HG03457 (cell line): ENCODE measurements at regions not wholly inside any gene's neighbourhood (a gene's known extent, or its start where the extent isn't known, plus 50 kb on each side); places are given as distances from the start of the nearest gene placed in this dataset.
"Not testable (repeated sequence)": the region's sequence is repeated elsewhere in the genome, so short reads cannot be mapped to it uniquely, and the experiment has no call there.

Source experiments
- ATAC-seq: cut with Tn5 transposase; IDR thresholded peaks from one replicate; pipeline ENCODE4 v1.9.1; 2021; ENCODE audit warnings: moderate number of reproducible peaks; ENCODE audit not compliant: unreplicated experiment

DNA sequence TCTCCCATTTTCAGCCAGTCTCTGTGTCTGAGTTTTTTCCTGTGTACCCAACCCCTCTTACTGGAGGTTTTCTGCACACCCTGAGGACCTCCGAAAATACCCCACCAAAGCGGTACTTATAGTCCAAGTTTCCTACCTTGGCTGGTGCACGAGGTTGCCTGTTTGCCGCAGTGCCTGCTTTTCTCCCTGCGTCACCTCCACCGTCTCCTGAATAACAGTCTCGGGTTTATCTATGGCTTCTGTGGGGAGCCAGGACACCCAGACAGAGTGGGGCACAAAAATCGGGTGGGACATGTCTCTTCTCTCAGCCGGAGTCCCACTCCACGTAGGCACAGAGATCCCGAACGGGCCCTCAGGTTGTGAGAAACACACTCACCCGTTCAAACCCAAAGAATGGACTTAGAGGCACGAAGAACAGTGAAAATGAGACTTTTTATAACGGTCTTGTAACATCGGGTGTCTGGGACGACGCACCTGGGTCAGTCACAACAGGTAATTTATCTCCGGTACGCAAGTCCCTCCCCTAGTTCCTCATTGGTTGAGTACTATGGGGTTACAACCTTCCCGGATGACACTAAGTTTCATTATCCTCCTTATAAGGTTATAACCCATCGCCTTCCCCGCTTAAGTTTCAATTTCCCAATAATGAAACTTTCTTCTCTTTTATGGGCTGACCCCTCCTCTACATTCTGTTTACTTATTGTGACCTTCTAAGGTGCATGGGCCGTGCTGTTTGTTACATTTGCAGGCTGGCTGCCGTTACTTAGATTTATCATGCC is 970.2 kb upstream of the COX7C start:
- no peak for ATAC-seq

DNA sequence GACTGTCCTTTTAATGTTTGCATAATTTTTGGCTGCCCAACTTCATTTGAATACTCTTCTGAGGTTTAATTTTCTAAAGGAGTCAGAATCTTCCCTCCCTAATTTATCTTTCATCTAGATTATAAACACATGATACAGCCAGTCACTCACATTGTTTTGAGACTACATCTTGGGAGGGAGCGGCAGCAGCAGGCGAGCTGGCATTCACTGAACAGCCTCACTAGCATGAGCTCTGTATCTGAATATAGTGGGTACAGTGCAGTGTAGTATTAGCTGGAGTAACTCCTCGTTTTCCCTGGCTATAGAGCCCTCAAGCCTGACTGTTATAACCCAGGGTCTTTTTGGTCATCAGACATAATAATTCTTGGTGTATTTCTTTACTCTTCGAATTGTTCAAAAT is 969.2 kb upstream of the COX7C start:
- ATAC-seq = no peak

DNA sequence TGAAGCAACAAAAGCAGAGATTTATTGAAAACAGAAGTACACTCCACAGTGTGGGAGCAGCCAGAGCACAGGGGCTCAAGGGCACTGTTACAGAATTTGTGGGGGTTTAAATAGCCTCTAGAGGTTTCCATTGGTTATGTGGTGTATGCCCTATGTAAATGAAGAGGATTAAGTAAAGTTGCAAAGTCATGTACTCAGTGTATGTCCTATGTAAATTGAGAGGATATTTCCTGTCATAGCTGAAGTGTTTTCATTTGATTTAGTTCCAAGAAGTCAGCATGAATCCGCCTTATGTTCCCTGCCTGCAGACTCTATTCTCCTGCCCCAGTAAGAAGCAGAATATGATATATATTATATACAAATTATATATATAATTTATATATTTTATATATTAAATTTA is 966.0 kb upstream of the COX7C start:
- no peak for ATAC-seq

DNA sequence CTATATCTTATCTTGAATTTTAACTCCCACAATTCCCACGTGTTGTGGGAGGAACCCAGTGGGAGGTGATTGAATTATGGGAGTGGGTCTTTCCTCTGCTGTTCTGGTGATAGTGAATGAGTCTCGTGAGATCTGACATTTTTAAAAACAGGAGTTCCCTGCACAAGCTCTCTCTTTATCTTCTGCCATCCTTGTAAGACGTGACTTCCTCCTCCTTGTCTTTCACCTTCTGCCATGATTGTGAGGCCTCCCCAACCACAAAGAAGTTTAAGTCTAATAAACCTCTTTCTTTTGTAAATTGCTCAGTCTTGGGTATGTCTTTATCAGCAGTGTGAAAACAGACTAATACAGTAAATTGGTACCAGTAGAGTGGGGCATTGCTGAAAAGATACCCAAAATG is 963.6 kb upstream of the COX7C start:
- not testable (repeated sequence) for ATAC-seq

DNA sequence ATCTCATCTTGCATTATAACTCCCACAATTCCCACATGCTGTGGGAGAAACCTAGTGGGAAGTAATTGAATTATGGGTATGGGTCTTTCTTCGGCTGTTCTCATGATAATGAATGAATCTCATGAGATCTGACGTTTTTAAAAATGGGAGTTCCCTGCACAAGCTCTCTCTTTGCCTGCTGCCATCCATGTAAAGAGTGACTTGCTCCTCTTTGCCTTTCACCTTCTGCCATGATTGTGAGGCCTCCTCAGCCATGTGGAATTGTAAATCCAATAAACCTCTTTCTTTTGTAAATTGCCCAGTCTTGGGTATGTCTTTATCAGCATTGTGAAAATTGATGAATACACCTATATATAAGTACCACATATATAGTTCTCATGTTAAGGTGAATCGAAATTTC is 961.7 kb upstream of the COX7C start:
- no peak for ATAC-seq

DNA sequence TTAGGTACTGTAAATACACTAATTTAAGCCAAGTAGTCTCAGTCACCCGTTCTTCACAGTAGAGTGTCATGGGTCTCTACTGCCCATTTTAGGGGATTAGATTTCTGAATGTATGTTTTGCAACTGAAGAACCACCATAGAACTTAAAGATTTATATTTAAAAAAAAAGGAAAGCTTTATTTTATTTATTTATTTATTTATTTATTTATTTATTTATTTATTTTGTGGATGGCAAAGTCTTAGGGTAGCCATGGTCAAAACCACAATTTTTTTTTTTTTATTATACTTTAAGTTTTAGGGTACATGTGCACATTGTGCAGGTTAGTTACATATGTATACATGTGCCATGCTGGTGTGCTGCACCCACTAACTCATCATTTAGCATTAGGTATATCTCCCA is 960.4 kb upstream of the COX7C start:
- not testable (repeated sequence) for ATAC-seq

DNA sequence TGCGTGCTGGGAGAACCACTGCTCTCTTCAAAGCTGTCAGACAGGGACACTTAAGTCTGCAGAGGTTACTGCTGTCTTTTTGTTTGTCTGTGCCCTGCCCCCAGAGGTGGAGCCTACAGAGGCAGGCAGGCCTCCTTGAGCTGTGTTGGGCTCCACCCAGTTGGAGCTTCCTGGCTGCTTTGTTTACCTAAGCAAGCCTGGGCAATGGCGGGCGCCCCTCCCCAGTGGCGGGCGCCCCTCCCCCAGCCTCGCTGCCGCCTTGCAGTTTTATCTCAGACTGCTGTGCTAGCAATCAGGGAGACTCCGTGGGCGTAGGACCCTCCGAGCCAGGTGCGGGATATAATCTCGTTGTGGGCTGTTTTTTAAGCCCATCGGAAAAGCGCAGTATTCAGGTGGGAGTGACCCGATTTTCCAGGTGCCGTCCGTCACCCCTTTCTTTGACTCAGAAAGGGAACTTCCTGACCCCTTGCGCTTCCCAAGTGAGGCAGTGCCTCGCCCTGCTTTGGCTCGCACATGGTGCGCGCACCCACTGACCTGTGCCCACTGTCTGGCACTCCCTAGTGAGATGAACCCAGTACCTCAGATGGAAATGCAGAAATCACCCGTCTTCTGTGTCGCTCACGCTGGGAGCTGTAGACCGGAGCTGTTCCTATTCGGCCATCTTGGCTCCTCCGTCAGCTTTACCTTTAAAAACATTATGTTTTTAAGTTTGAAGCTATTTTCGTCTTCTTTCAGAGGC is 954.6 kb upstream of the COX7C start:
- ATAC-seq = not testable (repeated sequence)

DNA sequence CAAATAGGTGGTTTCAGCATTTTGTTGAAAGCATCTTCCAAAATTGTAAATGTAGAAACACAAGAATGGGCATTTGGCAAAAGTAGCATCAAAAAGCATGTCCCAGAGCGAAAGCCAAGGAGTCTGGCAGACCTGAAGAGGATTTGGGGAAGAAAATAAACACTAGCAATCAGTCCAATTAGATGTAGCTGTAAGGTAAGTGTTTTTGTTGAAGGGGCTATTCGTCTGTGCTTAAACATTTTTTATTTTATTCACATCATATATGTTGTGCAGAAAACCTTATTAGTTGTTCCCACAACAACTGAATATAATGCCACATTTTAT is 954.1 kb upstream of the COX7C start:
- no peak for ATAC-seq

DNA sequence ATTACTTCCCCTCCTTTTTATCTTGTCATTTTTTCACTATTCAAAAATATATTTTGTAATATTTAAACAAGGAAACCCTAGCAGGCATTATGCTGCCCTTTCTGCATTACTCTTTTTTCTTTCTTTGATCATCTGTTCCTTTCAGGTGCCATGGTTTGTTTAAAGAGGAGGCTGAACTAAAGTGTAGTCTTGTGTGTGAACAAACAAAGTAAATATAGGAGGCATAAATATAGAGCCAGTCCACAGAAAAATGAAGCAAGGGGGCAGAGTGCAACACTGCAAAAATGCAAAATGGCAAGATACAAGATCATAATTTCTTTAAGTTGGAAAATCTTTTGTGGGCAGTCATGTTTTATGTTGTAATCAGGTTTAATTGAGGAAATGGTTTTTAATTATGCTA is 947.3 kb upstream of the COX7C start:
- ATAC-seq = no peak

DNA sequence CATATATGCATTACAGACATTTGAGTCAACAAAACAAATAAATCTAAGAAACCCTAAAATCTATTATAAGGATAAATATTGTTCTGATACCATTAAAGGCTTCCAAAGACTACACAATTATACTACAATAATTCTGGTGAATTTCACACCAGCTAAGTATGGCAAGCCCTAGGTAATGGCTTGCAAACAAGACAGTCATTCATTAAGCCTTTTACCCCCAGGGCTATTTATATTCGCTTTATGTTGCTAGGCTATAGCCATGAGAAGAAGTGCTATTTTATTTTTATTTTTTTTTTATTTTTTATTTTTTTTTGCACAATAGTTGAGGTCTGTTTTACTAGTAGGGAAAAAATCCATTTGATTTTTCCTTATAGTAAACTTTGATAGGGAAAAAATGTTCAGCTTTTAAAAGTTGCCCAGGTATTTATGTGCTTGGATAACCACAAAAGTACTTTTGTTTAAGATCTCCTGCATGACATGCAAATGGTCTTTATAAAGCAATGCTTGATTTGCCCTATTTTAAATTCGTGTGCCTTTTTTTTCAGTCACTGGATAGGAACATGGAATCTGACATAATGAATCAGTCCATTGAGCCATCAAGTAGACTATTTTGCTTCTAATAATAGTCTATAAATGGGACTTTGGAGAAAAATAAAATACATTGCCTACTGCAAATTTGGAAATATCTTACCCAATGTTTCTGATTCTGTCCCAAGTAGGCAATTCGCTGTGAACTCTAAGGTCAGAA is 946.3 kb upstream of the COX7C start:
- no peak for ATAC-seq

DNA sequence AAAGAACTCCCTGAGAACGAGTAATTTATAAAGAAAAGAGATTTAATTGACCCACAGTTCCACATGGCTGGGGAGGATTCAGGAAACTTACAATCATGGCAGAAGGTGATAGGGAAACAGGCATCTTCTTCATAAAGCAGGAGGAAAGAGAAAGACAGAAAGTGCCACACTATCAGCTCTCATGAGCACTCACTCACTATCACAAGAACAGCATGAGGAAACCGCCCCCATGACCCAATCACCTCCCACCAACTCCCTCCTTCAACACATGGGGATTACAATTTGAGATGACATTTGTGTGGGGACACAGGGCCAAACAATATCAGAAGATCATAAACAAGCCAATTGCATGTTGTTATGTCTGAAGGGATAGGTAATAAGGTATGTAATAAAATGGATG is 935.9 kb upstream of the COX7C start:
- no peak for ATAC-seq

DNA sequence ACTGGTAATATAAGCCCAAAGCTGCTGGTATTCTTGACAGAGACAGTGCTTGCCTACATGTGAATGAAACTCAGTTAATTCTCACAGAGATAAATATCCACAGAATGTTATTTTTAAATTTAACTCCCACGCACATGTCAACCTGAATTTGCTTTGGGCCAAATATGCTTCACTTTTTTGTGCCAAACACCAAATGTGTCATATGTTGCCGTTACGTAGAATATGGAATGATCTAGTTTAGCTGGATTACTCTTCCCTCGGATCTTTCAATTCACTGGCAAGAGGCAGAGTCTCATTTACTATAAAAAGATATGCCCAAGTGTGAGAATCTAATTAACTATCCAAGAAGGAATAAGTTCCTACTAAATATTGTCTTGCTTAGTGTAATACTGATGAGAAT is 933.4 kb upstream of the COX7C start:
- ATAC-seq = no peak

DNA sequence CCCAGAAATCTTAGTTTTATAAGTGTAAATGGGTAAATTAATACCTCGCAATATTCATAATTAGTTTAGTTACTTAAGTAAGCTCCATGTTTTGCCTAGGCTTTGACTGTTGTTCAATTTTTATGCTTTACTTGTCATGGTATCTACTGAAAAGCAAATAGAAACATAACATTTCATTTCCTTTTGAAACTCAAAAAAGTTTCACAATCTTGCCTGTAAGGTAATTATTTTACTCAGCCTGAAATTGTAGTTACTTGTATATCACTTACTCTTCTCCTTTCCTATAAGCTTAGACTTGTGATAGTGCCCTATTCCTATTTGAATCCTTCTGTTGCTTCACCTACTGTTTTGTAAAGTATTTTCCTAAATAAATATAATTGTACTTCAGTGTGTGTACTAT is 914.4 kb upstream of the COX7C start:
- ATAC-seq = no peak

DNA sequence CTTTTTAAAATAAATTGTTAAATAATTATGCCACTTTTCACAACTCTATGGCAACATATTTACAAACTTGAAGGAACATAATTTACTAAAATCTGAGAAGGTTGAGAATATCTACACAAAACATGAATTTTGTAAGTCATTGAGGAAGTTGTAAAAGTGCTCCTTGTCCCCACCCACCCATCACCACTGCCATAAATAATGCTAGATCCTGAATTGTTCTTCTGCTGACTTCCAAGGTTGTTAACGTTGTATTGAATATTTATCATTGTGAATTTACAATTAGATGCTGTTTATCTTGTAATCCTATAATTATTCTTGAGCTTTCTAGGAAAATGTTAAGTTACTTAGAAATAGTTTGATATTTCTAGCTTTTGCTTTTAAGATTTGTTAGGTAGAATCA is 908.0 kb upstream of the COX7C start:
- ATAC-seq = no peak

DNA sequence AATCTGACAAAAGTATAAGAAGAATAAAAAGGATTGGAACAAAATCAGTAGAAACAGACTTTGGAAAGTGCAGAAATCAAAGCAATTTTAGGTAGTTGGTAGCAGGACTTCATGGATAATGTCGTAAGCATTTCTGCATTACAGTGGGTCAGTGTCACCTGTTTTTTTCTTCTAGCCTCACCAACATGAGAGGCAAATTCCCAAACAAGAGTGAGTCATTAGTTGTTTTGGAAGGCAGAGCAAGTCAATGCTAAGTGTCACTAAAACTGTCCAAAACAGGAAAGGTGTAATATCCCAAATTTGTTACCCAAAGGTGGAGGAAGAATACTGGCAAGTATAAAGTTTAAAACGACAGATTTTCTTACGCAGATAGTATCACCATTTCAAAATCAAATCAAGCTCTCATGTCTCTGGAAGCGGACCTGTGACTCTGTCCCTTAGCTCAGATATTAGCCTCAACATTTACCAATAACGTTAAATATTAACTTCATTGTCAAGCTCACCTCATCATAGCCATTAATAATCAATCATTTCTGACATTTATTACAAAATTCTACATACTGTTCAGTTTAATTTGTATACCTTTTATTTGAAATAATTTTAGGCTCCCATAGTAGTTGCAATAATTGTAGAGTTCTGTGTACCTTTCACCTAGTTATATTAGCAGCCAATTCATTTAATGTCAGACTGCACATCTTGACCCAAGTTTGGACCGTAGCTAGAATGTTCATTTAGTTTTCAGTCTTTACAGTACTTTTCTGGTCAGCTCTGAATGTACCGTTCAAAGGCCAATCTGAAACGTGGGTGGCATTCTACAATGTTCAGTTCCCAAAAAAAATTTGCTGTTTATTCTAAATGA is 901.2 kb upstream of the COX7C start:
- ATAC-seq = no peak

DNA sequence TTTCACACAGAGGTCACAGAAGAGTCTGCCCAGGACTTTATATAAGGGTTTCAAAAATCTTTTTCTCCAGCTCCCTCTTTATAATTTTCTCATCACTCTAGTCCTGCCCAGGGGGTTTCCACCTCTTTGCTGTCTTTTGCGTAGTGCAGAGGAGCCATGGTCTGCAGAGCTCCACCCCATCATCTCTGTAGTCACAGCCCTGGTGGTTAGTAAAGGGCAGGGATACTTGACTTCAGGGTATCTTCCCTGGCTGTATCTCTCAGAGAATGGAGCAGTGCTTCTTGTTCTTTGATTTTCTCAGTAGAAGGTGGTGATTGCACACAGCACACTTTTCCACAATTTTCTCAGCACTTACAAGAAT is 900.6 kb upstream of the COX7C start:
- no peak for ATAC-seq

DNA sequence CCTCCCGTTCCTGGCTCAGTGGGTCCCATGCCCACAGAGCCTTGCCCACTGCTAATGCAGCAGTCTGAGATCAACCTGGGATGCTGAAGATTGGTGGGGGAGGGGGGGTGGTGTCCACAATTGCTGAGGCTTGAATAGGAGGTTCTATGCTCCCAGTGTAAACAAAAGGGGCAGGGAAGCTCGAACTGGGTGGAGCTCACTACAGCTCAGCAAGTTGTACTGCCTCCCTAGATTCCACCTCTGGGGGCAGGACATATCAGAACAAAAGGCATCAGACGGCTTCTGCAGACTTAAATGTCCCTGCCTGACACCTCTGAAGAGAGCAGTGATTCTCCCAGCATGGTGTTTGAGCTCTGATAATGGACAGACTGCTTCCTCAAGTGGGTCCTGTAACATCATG is 885.6 kb upstream of the COX7C start:
- no peak for ATAC-seq

DNA sequence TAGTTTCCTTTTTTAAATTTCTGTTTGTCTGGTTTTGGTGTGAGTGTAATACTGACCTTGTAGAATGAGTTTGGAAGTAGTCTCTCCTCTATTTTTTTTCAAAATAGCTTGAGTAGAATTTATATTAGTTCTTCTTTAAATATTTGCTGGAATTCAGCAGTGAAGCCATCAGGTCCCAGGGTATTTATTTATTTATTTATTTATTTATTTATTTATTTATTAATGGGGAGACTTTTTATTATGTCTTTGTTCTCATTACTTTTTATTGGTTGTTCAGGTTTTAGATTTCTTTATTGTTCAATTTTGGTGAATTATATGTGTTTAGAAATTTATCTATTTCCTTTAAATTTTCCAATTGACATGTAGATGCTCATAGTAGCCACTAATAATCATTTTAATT is 875.8 kb upstream of the COX7C start:
- ATAC-seq = no peak

DNA sequence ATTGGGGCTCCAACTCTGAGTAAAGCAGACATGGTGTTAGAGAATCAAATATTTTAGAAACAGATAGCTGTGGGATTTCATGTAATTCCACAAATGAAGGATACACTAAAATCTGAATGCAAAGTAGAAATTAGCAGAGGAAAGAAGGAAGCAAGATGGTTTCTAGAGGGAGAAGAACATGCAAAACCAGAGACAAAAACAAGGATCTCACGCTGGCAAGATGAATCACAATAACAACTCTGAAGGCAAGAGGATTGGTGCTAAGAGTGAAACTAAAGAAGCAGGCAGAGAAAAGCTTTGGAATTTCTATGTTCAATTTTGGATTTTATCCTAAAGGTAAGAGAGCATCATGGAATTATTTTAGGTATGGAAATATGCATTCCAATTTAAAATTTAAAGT is 857.2 kb upstream of the COX7C start:
- no peak for ATAC-seq

DNA sequence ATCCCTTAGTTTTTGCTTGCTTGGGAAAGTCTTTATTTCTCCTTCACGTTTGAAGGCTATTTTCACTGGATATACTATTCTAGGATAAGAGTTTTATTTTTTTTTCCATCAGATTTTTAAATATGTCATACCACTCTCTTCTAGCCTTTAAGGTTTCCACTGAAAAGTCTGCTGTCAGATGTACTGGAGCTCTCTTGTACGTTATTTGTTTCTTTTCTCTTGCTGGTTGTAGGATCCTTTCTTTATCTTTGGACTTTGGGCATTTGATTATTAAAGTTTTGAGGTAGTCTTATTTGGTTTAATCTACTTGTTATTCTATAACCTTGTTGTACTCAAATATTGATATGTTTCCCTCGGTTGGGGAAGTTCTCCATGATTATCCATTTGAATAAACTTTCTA is 848.4 kb upstream of the COX7C start:
- ATAC-seq = no peak

DNA sequence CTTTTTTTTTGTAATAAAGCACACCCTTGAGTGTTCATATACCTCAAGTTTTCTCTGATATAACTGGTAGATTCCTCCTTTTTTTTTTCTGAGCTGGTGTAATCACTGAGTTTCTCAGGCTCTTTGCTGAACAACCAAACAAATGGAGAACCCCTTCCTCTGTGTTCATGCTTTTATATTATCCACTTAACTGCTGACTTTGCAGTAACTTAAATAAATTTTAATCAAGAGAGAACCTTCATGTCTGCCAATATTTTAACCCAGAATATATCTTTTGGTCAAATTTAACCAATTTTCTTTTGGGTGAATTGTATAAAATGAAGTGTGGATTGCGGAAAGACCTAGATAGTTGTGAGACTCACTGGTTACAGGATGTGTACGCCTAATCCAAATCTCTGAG is 833.0 kb upstream of the COX7C start:
- no peak for ATAC-seq
